Activated CD4-positive, alpha-beta T cell treated with anti-CD3 and anti-CD28 coated beads, Interleukin-2, amount 10 ng/mL, durations not matched to agents 24 days and 14 days (primary cell): ENCODE measurements at regions not wholly inside any gene's neighbourhood (a gene's known extent, or its start where the extent isn't known, plus 50 kb on each side); places are given as distances from the start of the nearest gene placed in this dataset.

Source experiments
- DNase-seq: peaks from one replicate; pipeline ENCODE4 v3.0.0; 2022
- H3K27ac Mint-ChIP-seq: one replicate; pipeline ENCODE4 v1.8.0; 2022; ENCODE audit warnings: mild to moderate bottlenecking, mixed read lengths
- H3K27me3 Mint-ChIP-seq: one replicate; pipeline ENCODE4 v1.8.0; 2022; ENCODE audit warnings: mixed read lengths
- H3K36me3 Mint-ChIP-seq: one replicate; pipeline ENCODE4 v1.8.0; 2022; ENCODE audit warnings: low read depth, mild to moderate bottlenecking, mixed read lengths
- H3K4me1 Mint-ChIP-seq: one replicate; pipeline ENCODE4 v1.8.0; 2021; ENCODE audit warnings: mixed read lengths
- H3K4me3 Mint-ChIP-seq: one replicate; pipeline ENCODE4 v1.8.0; 2022; ENCODE audit warnings: mild to moderate bottlenecking, moderate library complexity, mixed read lengths
- H3K9me3 Mint-ChIP-seq: one replicate; pipeline ENCODE4 v1.8.0; 2021; ENCODE audit warnings: mixed read lengths
- intact Hi-C: fragments of 100-400 bp; cut with micrococcal nuclease; formaldehyde crosslinking; loops from one replicate; pipeline ENCODE4 v1.15.1; 2023

DNA sequence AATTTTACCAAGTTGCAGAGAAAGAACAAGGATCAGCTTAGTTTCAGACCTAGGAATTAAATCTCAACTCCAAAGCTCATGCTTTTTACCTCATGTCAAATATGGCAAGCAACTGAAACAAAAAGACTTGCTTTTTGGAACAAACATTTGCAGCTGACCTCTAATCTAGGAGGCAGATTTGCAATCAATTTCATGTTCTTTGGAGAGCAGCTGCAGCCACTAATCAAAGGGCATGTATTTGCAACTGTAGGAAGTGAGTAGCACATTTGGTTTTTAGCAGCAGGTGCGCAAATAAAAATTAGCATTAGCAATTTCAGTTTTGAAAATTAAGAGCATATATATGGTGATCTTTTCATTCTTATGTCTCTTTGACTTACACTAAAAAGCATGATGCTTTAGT lies 459.3 kb upstream of the SLC10A2 start:
- Mint-ChIP-seq H3K27ac (no peak overlapping the region), H3K4me1 (no peaks in the 10 kb centered on the region)

GRCh38 chr13:103523858-103524257 lies 457.6 kb upstream of the SLC10A2 start:
- no peaks in the 10 kb centered on the region for H3K27me3 Mint-ChIP-seq
- H3K4me1 Mint-ChIP-seq = no peaks in the 10 kb centered on the region
- intact Hi-C loops = no loop called here
- DNase-seq = no peak
- no peaks in the 10 kb centered on the region for H3K9me3 Mint-ChIP-seq
- no peaks in the 10 kb centered on the region for H3K36me3 Mint-ChIP-seq
- no peak overlapping the region for H3K27ac Mint-ChIP-seq
- H3K4me3 Mint-ChIP-seq = no peak overlapping the region

More for the DNA sequence above, 459.3 kb upstream of the SLC10A2 start:
- Mint-ChIP-seq H3K27me3 (no peaks in the 10 kb centered on the region), H3K36me3 (no peaks in the 10 kb centered on the region), H3K9me3 (no peaks in the 10 kb centered on the region), H3K4me3 (no peak overlapping the region)
- intact Hi-C loops = no loop called here
- DNase-seq = no peak

GRCh38 chr13:103521532-103521931 lies 455.3 kb upstream of the SLC10A2 start:
- Mint-ChIP-seq H3K9me3 (no peaks in the 10 kb centered on the region), H3K36me3 (no peaks in the 10 kb centered on the region), H3K27ac (no peak overlapping the region), H3K27me3 (no peaks in the 10 kb centered on the region), H3K4me1 (no peaks in the 10 kb centered on the region), H3K4me3 (no peak overlapping the region)
- no peak for DNase-seq
- intact Hi-C loops = no loop called here

- Mint-ChIP-seq H3K27me3 (no peaks in the 10 kb centered on the region), H3K9me3 (no peaks in the 10 kb centered on the region), H3K27ac (no peak overlapping the region), H3K4me3 (no peak overlapping the region), H3K4me1 (no peaks in the 10 kb centered on the region), H3K36me3 (no peaks in the 10 kb centered on the region)
- DNase-seq = no peak
- intact Hi-C loops = no loop called here
Observed at GRCh38 chr13:103517768-103518102, 451.5 kb upstream of the SLC10A2 start.

- H3K27ac Mint-ChIP-seq = no peak overlapping the region
- DNase-seq = no peak
- H3K4me3 Mint-ChIP-seq = no peak overlapping the region
- no peaks in the 10 kb centered on the region for H3K9me3 Mint-ChIP-seq
- H3K36me3 Mint-ChIP-seq = no peaks in the 10 kb centered on the region
- H3K27me3 Mint-ChIP-seq = no peaks in the 10 kb centered on the region
- H3K4me1 Mint-ChIP-seq = no peaks in the 10 kb centered on the region
- intact Hi-C loops = no loop called here
Observed at GRCh38 chr13:103517066-103517767, 451.0 kb upstream of the SLC10A2 start.

DNA sequence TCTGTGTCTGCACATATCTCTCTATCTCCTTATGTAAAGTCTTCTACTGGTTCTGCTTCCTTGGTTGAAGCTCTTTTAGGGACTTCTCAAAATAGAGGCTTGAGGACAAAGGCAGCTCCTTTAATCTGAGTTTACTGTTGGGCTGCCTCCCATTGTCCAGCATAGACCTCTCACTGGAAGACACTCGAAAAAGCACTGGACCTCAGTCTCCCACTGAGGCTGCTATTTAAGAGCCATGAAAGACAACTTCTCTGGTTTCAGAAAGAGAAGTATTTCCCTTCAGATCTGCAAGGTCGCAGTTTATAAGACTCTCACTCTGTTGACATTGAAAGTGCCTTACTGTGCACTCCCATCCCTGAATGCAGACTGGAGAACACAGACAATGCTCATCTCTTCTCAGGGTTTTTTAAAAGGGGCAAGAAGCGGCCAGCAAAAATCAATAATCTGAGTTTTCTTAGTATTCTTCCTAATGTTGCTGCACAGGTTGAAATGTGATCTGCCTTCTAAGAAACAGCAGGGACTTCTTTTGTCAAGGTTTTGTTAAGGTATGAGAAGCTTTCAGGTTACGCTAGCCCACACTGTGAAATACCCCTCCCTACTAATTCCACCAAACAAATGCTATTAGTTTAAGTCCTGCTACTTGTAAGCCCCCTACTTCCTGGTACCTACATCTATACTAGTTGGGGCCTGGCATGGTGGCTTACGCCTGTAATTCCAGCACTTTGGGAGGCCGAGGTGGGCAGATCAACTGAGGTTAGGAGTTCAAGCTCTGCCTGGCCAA lies 450.0 kb upstream of the SLC10A2 start:
- no peaks in the 10 kb centered on the region for H3K4me1 Mint-ChIP-seq
- intact Hi-C loops = no loop called here
- H3K27me3 Mint-ChIP-seq = no peaks in the 10 kb centered on the region
- no peaks in the 10 kb centered on the region for H3K9me3 Mint-ChIP-seq
- no peaks in the 10 kb centered on the region for H3K36me3 Mint-ChIP-seq
- H3K4me3 Mint-ChIP-seq = no peak overlapping the region
- H3K27ac Mint-ChIP-seq = no peak overlapping the region
- DNase-seq = no peak

DNA sequence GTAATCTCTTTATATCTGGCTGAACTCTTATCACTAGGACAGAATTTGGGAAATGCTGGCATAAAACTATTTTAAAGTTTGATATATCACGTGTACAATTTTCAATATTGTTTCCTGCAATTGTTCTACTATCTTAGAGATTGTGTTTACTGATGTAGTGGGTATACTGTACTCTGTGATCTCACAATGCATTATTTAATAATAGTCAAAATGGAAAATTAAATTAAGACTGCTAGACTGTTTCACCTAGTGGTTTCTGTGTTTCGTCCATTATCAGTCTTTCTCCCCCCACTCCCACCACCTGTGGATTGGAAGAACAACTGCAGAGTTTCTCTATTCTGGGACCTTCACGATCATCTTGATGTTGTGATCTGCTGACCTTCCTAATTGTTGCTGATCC lies 449.2 kb upstream of the SLC10A2 start:
- DNase-seq = no peak
- no peak overlapping the region for H3K4me3 Mint-ChIP-seq
- H3K27ac Mint-ChIP-seq = no peak overlapping the region
- intact Hi-C loops = no loop called here
- H3K9me3 Mint-ChIP-seq = no peaks in the 10 kb centered on the region
- H3K36me3 Mint-ChIP-seq = no peaks in the 10 kb centered on the region
- no peaks in the 10 kb centered on the region for H3K4me1 Mint-ChIP-seq
- no peaks in the 10 kb centered on the region for H3K27me3 Mint-ChIP-seq

DNA sequence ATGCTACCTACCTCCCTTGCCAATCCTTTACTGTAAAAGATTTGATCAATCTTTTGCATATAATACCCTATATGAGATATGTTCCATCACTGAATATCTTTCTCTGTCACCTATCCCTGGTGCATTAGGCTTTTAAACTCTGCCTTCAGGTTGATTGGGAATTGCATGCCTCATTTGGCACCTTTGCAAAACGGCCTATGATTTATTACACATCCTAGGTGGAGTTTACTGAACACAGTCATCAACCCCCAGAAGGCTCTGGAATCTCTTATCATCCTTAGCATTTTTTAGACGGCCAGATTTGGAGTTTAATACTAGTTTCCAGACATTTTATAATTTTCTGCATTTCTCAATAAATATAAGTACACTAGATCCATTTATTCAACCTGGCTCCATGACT lies 448.4 kb upstream of the SLC10A2 start:
- no peak for DNase-seq
- no peaks in the 10 kb centered on the region for H3K4me1 Mint-ChIP-seq
- no peak overlapping the region for H3K4me3 Mint-ChIP-seq
- H3K27me3 Mint-ChIP-seq = no peaks in the 10 kb centered on the region
- intact Hi-C loops = no loop called here
- H3K9me3 Mint-ChIP-seq = peaks cover under 1% of the 10 kb centered on the region
- H3K36me3 Mint-ChIP-seq = no peaks in the 10 kb centered on the region
- no peak overlapping the region for H3K27ac Mint-ChIP-seq

DNA sequence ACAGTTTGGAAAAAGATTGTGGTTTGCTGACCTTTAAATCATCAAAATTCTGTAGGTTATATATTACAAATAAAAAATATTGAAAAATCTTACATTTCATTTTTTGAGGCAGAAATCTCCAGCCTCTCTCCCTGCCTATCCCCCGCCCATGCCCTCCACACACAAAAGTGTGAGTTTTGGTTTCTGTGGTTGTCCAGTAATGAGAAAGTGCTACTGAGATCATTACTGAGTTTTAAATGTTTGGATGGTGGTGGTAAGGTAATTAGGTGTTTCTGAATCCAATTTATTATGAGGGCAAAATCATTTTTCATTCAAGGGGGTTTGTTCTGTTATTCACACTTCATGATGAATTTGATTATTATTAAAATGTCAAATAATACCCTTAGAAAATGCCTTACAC lies 448.0 kb upstream of the SLC10A2 start:
- no peak for DNase-seq
- no peak overlapping the region for H3K4me3 Mint-ChIP-seq
- H3K4me1 Mint-ChIP-seq = no peaks in the 10 kb centered on the region
- H3K27ac Mint-ChIP-seq = no peak overlapping the region
- no peaks in the 10 kb centered on the region for H3K36me3 Mint-ChIP-seq
- peaks cover 3% of the 10 kb centered on the region for H3K9me3 Mint-ChIP-seq
- intact Hi-C loops = no loop called here
- no peaks in the 10 kb centered on the region for H3K27me3 Mint-ChIP-seq

GRCh38 chr13:103510007-103510535 lies 443.9 kb upstream of the SLC10A2 start:
- no peaks in the 10 kb centered on the region for H3K4me1 Mint-ChIP-seq
- no peak for DNase-seq
- peaks cover 6% of the 10 kb centered on the region for H3K9me3 Mint-ChIP-seq
- no peak overlapping the region for H3K4me3 Mint-ChIP-seq
- H3K27me3 Mint-ChIP-seq = no peaks in the 10 kb centered on the region
- H3K36me3 Mint-ChIP-seq = no peaks in the 10 kb centered on the region
- intact Hi-C loops = no loop called here
- no peak overlapping the region for H3K27ac Mint-ChIP-seq

DNA sequence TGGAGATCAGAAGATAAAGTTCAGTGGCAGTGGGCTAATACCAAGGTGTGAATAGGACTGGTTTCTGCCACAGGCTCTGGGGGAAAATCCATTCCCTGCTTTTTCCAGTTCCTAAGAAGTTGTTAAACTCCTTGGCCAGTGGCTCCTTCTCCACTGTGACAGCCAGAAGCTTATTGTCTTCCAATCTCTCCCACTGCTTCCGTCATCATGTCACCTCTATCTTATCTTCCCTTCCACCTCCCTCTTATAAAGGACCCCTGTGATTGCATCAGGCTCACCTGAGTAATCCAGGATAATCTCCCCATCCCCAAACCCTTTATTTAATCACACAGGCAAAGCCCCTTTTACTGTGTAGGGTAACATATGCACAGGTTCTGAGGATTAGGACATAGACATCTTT lies 431.2 kb upstream of the SLC10A2 start:
- no peaks in the 10 kb centered on the region for H3K27me3 Mint-ChIP-seq
- no peak overlapping the region for H3K4me3 Mint-ChIP-seq
- no peak overlapping the region for H3K27ac Mint-ChIP-seq
- DNase-seq = no peak
- no peaks in the 10 kb centered on the region for H3K4me1 Mint-ChIP-seq
- H3K36me3 Mint-ChIP-seq = no peaks in the 10 kb centered on the region
- H3K9me3 Mint-ChIP-seq = peaks cover 5% of the 10 kb centered on the region
- intact Hi-C loops = no loop called here

DNA sequence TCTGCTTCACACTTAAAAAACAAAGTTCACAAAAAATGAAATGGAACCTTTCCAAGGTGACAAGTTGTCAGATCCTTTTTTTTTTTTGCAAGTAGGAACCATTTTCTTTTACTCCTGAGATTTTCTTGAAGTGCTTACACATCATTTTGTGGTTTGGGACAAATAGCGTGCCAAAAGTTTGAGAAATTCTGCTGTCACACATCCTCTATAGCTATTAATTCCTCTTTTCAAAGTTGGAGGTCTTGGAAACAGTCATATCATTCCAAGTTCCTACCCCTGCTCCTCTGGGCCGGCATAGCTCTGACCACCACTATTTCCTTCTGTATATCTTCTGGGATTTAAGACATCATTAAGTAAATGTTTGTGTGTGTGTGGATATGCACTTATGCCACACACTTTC lies 421.6 kb upstream of the SLC10A2 start:
- no peaks in the 10 kb centered on the region for H3K27me3 Mint-ChIP-seq
- intact Hi-C loops = no loop called here
- no peaks in the 10 kb centered on the region for H3K9me3 Mint-ChIP-seq
- H3K36me3 Mint-ChIP-seq = no peaks in the 10 kb centered on the region
- no peak overlapping the region for H3K4me3 Mint-ChIP-seq
- H3K27ac Mint-ChIP-seq = no peak overlapping the region
- no peak for DNase-seq
- no peaks in the 10 kb centered on the region for H3K4me1 Mint-ChIP-seq

DNA sequence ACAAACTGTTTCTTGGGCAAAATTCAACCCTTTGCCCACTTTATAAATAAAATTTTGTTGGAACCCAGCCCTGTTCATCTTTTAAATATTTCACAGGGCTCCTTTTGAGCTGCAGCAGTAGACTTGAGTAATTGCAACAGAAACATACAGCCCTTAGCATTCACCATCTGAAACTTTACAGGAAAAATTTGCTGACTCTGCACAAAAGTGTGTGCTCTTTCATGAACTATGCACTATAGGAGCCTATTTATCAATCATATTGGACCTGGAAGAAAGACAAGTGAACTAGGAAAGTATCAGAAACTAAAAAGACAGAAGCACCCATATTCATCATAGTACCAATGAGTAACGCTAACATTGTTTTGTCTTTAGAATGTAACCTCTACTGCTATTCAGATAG lies 406.9 kb upstream of the SLC10A2 start:
- H3K36me3 Mint-ChIP-seq = no peaks in the 10 kb centered on the region
- no peak for DNase-seq
- H3K4me3 Mint-ChIP-seq = no peak overlapping the region
- no peaks in the 10 kb centered on the region for H3K4me1 Mint-ChIP-seq
- intact Hi-C loops = no loop called here
- peaks cover 3% of the 10 kb centered on the region for H3K9me3 Mint-ChIP-seq
- H3K27ac Mint-ChIP-seq = no peak overlapping the region
- H3K27me3 Mint-ChIP-seq = no peaks in the 10 kb centered on the region

GRCh38 chr13:103471896-103472295 lies 405.7 kb upstream of the SLC10A2 start:
- H3K9me3 Mint-ChIP-seq = peaks cover 3% of the 10 kb centered on the region
- no peak overlapping the region for H3K4me3 Mint-ChIP-seq
- no peaks in the 10 kb centered on the region for H3K36me3 Mint-ChIP-seq
- no peaks in the 10 kb centered on the region for H3K4me1 Mint-ChIP-seq
- intact Hi-C loops = no loop called here
- H3K27me3 Mint-ChIP-seq = no peaks in the 10 kb centered on the region
- H3K27ac Mint-ChIP-seq = no peak overlapping the region
- DNase-seq = no peak
